Ecto neural progenitor cell (in vitro differentiated cells): ENCODE measurements at regions not wholly inside any gene's neighbourhood (a gene's known extent, or its start where the extent isn't known, plus 50 kb on each side); places are given as distances from the start of the nearest gene placed in this dataset.
A peak's percentile ranks its signal among the peaks of the same experiment; 100 is the strongest.
"Not testable (repeated sequence)": the region's sequence is repeated elsewhere in the genome, so short reads cannot be mapped to it uniquely, and the experiment has no call there.

ENCODE experiments used
- DNase-seq: peaks from one replicate; pipeline ENCODE4 v3.0.0-alpha.2; 2018; ENCODE audit warnings: low spot score

- no peak for DNase-seq
Measured at GRCh38 chr2:146801886-146802285, 1042.9 kb upstream of the ACVR2A start.

GRCh38 chr2:146786396-146786795 is 1058.4 kb upstream of the ACVR2A start:
- no peak for DNase-seq

- no peak for DNase-seq
Measured at GRCh38 chr2:146785101-146785500, 1059.7 kb upstream of the ACVR2A start.

- DNase-seq: no peak
Measured at GRCh38 chr2:146784602-146785001, 1060.2 kb upstream of the ACVR2A start.

- DNase-seq: no peak
Measured at GRCh38 chr2:146777181-146777580, 1067.6 kb upstream of the ACVR2A start.

- DNase-seq: no peak
Measured at GRCh38 chr2:146776596-146776995, 1068.2 kb upstream of the ACVR2A start.

GRCh38 chr2:146771531-146771930 is 1073.3 kb upstream of the ACVR2A start:
- no peak for DNase-seq

GRCh38 chr2:146764301-146764700 is 1080.5 kb upstream of the ACVR2A start:
- no peak for DNase-seq

- no peak for DNase-seq
Measured at GRCh38 chr2:146762786-146763185, 1082.0 kb upstream of the ACVR2A start.

- no peak for DNase-seq
Measured at GRCh38 chr2:146754606-146755005, 1090.2 kb upstream of the ACVR2A start.

- no peak for DNase-seq
Measured at GRCh38 chr2:146748046-146748445, 1096.8 kb upstream of the ACVR2A start.

GRCh38 chr2:146741260-146741659 is 1103.6 kb upstream of the ACVR2A start:
- no peak for DNase-seq

GRCh38 chr2:146734821-146735190 is 1110.0 kb upstream of the ACVR2A start:
- DNase-seq: no peak

GRCh38 chr2:146734042-146734820 is 1110.6 kb upstream of the ACVR2A start:
- no peak for DNase-seq

GRCh38 chr2:146730882-146731281 is 1113.9 kb upstream of the ACVR2A start:
- no peak for DNase-seq

GRCh38 chr2:146721486-146721885 is 1123.3 kb upstream of the ACVR2A start:
- no peak for DNase-seq

- DNase-seq: no peak
Measured at GRCh38 chr2:146720170-146720569, 1124.7 kb upstream of the ACVR2A start.

GRCh38 chr2:146716591-146716990 is 1128.2 kb upstream of the ACVR2A start:
- DNase-seq: no peak

- no peak for DNase-seq
Measured at GRCh38 chr2:146709004-146709403, 1135.8 kb upstream of the ACVR2A start.

GRCh38 chr2:146701183-146701582 is 1143.6 kb upstream of the ACVR2A start:
- DNase-seq: no peak

- no peak for DNase-seq
Measured at GRCh38 chr2:146697307-146697706, 1147.5 kb upstream of the ACVR2A start.

GRCh38 chr2:146696787-146697186 is 1148.0 kb upstream of the ACVR2A start:
- DNase-seq: not testable (repeated sequence)

- no peak for DNase-seq
Measured at GRCh38 chr2:146681991-146682390, 1162.8 kb upstream of the ACVR2A start.

- DNase-seq: peak; percentile 45
Measured at GRCh38 chr2:146678516-146678915, 1166.3 kb upstream of the ACVR2A start.
